Umbilical cord (tissue), 1 donor: ENCODE measurements at regions not wholly inside any gene's neighbourhood (a gene's known extent, or its start where the extent isn't known, plus 50 kb on each side); places are given as distances from the start of the nearest gene placed in this dataset.
A peak's percentile ranks its signal among the peaks of the same experiment; 100 is the strongest.

Source experiments
- DNase-seq: peaks from one replicate; pipeline ENCODE4 v3.0.0-alpha.2; 2015; ENCODE audit warnings: low spot score

DNA sequence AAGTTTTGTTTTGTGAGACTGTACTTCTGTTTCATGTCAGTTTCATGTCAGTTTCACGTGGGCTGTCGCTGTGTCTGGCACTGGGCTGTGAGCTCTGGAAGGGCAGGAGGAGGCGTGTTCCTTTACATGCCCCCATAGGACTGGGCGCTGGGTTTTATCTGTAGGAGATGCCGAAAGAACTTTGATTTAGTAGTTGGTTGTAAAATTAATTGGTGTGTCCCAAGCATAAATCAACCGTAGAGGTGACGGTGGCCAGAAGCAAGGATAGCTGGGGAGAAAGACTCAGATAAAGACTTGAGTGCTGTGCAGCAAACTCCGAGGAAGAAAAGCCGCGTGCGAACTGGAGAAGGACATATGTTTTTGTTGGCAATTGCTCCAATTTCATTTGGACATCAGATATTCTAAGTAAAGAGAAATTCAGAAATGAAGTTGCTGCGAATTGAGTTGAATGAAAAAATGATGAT lies 182.5 kb downstream of the VRK1 start:
- peak; percentile 4 for DNase-seq

DNA sequence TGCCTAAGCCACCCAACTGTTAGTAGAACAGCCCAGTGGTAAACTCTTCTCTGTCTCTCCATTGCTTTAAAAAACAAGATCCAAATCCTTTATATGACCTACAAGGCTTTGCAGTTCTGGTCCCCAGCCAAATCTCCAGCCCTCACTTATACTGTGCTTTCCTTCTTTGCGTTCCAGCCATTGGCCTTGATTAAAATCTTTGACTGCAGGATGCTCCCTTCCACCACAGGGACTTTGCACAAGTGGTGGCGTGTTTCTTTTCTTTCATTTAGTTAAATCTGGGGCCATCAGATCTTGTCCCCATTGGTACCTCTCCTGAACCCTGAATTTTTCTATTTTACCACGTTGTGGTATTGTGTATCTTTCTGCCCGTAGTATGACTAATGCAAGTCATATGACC lies 183.7 kb downstream of the VRK1 start:
- DNase-seq = no peak

DNA sequence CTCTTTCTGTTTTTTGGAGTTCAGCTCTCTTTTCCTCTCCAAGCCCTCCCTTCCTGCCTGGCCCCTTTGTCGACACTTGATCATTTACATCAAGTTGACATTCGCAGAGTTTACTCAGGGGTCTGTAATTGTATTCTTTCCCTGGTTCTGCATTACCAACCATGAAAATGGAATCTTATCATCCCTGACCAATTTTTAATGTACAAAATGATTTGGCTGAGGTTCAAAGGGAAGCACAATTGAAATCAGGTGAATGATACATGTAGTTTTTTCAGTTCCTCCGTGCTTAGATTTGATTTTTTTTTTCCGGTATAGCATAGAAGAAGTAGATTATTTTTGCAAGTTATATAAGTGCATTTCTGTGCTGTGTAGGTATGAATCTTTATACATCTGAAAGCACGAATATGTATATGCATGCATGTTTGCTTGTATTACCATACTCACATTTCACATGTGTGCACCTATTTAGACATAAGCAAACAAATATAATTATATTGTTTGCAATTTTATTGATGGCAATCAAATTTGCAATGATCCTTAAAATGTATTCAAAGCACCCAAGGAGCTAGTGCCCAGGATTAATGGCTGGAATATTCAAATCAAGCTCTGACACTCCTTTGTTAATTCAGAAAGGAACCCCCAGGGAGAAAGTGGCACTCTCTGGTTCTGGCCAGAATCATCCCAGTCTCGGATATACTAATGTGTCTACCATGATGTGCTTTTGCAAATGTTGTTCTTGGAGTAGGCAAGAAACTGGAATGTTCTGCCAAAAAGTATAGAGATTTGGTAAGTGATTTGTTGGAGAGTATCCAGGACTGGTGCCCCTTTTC lies 189.3 kb downstream of the VRK1 start:
- DNase-seq = no peak

DNA sequence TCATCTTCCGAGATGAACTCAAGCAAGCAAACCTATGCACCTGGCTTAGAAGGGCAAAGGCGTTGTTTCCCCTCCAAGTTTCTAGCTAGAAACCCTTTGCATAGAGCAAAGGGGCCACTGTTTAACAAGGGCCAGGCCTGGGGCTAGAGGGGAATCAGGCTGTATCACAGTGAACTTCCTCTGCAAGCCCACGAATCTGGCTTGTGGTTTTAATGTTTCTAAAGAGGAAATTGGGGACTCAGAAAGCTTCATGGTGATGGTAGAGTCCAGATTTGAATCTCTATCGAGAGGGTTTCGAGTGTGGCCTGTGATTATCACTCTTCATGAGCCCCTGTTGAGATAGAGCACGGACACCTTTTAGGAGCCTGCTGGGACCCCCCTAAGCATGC lies 189.9 kb downstream of the VRK1 start:
- DNase-seq = no peak

DNA sequence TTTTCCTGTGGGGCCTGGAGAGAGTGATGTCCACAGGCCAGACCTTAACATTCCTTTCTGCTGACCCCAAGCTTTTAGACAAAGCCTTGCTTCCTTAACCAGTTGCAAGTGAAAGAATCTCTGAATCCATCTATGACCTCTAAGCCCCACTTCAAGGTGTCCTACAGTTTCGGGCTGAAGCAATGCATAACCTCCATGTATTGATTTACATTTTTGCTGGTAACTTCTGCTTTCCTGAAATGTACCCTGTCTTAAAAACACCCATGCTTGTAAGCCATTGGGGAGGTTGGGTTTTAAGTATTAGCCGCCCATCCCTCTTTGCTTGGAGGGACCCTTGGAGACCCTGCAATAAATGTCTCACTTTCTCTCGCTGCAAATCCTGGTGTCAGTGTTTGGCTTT lies 190.6 kb downstream of the VRK1 start:
- no peak for DNase-seq

DNA sequence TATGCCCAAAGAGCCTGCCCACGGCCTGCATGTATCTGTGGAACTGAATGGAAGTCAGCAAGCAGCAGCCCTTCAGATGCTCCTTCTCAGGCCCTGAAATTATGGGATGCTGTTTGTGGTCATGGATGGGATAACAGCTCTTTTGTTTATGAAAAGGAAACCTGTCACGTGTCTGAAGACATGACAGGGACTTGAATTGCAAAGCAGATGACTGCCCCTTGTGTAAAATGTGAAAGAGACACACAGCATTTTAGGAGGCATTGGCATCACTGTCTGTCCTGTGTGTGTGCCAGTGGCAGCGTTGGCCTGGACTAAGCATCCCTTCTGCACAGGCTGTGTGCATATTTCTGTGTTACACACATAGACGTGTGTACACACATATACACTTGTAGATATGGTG lies 192.1 kb downstream of the VRK1 start:
- DNase-seq = no peak

DNA sequence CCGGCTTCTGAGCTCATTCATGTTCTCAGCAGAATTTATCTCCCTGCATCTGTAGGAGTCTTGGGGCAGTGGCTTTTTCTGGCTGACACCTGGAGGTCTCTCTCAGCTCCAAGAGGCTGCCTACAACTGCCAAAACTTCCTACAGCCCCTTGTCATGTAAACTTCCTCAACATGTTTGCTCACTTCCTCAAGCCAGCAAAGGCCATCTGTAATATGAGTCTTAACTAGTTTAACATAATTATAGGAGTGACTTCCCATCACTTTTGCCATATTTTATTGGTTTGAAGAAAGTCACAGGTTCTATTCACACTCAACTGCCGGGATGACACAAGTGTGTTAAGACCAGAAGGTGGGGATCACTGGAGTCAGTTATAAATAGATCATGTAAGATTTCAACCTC lies 194.0 kb downstream of the VRK1 start:
- DNase-seq = no peak

DNA sequence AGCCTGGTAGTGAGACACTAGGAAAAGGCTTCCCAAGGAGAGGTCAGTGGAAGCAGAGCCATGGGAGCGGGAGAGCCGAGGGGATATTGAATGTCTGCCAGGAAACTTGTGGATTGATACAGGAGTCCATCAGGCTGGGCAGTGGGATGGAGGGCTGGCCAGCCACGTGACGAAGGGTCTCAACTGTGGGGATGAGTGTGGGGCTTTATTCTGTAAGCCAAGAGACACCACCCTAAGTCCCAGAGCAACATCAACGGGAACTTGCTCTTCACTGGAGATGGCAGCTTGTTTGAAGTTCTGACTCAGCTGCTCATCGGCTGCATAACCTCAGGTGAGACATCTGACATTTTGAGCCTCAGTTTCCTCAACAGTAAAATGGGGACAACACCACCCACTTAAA lies 197.8 kb downstream of the VRK1 start:
- DNase-seq = no peak

DNA sequence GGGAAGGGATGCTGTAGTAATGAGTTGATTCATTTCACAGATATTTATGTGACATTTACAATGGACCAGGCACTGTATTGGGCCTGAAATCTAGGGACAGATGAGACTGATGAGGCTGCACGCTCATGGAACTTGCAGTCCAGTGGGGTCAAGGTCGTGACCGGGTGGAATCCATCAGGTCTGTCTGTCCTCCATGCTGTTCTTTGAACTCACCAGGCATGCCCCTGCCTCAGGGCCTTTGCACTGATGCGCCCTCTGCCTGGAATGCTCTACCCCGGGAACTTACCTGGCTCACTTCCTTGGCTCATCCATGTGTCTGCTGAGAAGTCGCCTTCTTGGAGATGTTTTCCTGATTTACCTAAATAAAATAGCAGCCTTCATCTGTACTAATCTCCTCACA lies 200.1 kb downstream of the VRK1 start:
- DNase-seq = no peak

DNA sequence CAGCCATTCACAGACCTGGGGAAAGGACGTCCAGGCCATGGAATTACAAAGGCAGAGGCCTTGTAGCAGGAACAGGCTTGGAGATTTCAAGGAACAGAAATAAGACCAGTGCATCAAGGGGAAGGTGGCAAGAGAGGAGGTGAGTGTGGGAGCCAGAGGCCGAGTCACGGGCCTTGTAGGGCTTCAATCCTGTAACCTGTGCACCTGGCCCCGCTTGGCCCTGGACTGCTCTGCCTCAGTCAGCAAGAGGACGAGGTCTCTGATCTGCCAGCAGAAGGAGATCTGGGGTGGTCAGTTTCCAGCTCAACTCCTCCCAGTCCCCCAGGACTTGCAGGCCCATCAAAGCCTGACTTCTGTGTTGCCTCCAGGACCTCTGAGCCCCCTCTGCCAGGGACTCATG lies 200.8 kb downstream of the VRK1 start:
- DNase-seq = no peak

DNA sequence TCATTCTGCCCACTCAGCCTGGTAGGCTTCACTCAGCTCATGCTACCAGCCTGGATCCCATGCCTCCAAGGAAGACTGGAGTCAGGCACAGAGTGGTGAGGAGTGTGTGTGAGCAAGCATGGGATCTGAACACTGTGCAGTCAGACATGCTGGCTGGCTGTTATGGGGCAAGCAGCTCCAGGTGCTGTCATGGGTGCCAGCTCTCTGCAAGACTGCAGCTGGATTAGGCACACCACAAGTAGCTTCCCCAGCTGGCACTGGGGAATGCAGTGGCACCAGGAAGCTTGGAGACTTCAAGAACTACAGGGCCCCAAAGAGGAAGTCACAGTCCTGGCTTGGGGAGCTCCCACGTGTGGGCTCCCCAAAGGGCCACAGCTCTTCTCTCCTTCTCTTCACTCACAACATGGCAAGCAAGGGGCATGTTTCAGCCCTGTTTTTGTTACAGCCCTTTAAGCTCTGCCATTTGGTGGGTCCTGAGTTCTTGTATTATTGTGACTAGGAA lies 202.5 kb downstream of the VRK1 start:
- DNase-seq = no peak

DNA sequence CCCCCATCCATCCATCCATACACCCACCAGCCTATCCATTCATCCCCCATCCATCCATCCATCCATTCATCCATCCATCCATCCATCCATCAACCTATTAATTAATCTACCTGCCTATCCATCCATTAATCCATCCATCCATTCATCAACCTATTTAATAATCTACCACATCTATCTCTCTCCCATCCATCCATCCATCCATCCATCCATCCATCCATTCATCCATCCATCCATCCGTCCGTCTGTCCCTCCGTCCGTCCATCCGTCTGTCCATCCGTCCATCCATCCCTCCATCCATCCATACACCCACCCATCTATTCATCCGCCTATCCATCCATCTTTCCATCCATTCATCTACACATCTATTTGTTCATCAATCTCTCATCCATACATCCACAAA lies 205.3 kb downstream of the VRK1 start:
- DNase-seq = no peak

DNA sequence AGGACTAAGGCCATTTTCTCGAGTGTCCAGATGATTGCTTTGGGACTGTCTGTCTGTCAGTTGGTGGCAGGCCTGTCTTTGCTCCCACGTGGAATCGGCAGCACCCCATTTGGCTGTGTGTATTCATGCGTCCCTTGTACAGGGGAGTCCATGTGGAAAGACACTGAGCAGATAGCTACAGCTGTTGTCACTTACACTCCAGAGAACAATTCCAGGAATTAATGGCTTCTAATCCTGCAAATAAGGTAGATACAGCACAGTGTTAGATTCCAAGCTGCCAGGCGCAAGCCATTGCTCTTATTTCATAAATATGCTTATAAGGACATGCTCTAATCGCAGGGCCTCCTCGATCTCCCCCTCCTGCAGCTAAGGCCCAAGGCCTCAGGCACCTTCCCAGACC lies 208.8 kb downstream of the VRK1 start:
- no peak for DNase-seq

DNA sequence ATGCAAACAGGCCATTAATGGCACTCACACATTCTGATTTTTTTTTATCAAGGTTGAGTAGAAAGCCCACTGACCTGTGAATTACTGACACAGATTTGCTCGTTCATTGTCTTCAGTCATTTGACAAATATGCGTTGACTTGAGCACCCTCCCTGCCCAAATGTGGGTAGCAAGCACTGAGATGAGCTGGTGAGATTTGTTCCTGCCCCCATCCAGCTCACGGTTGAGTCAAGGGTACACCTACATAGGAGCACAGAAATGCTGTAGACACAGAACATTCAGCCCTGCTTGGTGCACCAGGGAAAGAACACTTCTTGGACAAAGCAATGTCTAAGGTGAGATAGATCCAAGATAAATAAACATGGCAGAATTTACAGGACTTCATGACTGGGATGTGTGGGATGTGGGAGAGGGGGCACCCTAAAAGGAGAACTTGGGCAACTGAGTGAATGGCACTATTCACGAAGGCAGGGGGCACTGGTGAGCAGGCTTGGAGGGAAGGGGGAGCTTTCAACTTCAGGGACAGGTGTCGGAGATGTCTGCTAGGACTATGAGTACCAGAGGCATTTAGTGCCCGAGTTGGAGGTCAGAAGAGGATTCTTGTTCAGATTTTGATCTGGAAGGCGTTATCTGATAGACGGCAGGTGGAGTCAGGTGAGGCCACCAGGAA lies 213.4 kb downstream of the VRK1 start:
- no peak for DNase-seq

DNA sequence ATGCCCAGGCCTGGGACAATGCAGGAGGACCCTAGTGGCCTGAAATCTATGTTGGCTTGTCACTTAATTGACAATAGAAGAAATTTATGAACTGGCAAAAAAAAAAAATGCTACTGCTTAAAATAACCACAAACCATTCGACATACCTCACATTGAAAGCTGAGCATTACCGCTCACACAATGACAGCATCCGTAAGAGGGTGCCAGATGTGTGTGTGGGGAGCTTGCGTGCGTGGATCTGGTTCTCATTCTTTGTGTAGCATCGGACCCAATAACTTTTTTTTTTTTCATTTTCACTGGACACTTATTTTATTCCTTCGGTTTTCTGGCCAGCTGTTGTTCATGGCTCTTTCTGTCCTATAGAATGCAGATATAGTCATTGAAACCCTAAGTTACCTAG lies 216.7 kb downstream of the VRK1 start:
- DNase-seq = no peak

DNA sequence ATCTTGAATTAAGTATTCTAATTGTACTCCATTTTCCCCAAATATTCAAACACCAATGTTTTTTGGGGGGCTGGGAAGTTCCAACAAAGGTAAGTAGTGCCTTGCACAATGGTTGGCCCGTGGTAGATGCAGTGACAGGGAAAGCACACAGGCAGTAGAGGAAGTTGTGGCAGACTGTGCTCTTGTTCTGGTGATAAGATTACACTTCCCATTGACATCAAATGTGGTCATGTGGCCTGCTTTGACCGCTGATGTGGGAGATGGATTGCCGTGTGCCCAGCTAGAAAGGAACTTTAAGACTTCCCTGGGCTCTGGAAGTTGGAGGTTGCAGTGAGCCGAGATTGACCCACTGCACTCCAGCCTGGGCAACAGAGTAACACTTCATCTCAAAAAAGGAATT lies 223.8 kb downstream of the VRK1 start:
- no peak for DNase-seq

DNA sequence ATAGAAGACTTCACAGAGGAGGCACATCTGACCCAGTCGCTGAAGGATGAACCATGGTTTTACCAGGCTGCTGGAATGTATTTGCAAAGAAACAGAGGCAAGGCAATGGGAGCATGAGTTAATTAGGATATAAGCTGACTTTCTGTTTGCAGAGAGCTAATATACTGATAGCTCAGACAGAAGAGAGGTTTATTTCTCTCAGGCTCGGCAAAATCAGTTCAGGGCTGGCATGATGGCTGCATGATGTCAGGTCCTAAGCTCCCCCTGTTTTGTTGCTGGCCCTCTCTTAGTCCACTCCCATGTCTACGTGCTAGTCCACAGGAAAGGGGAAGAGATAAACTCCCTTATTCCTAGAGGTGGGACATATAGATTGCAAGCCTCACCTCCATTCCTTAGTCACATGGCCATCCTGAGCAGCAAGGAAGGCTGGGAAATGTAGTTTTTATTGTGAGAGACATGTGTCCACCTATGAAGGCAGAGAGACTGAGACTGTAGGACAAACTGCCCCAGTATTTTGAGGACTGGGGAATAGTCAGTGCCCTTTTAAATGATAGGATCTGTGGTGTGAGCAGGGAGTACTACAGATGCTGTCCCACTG lies 224.5 kb downstream of the VRK1 start:
- no peak for DNase-seq

DNA sequence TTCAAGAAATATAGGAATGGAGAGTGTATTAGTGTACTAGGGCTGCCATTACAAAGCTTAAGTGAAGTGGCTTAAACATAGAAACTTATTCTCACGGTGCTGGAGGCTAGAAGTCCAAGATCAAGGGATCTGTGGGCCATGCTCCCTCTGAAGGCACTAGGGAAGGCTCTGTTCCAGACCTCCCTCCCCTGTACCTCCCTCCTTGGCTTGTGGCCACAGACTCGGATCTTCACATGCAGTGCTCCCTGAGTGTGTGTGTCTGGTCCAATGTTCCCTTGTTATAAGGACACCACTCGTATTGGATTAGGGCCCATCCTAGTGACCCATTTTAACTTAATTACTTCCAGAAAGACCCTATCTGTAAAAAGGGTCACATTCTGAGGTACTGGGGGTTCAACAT lies 225.6 kb downstream of the VRK1 start:
- DNase-seq = no peak

DNA sequence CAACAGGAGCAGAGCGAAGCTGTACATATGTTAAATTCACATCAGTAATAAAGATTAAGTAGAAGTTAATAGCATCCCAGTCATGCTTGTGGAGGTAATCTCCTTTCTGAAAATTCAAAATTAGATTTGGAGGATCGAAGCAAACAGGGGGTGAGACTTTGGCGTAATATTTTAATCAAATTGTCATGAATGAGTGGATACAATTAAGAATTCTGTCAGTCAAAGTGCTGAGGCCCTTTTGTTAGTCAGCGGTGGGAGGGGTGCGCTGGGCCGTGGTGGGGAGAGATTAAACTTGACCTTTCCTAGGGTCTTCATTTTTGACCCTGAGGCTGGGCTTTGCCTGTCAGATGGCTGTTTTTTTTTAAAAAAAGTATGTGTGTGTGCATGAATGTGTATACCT lies 226.7 kb downstream of the VRK1 start:
- no peak for DNase-seq

DNA sequence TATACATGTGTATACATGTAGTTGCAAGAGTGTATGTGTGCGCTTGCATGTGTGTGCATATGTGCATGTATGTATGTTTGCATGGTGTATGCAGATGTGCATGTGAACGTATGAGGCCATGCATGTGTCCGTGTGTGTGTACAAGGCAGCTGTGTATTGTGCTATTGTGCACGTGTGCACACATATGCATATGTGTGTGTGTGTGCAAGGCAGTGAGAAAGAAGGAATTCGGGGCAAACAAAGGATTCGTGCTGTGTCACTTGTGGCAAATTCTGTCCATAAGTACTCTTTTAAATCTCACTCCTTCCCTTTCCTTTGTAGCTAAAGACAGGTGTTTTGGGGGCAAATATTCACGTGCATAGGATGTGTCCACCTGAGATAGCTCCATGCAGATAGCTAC lies 227.1 kb downstream of the VRK1 start:
- DNase-seq = no peak

DNA sequence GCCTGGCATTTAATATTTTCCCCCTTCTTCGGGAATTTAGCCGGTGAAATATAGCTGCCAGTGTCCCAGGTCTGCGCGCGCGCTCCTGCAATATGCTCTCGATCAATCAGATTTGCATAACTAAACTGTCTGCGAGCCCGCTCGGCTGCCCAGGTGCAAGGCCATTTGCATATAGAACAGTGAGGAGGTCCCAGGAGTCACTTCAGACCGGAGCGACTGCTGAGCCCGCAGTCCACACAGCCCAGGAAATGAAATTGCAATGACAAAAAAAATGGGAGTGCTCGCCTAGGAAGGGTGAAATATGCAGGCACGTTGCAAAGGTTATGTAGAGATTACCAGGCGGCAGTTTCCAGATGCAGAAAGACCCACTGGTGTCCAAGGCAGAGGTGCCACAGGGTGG lies 228.5 kb downstream of the VRK1 start:
- no peak for DNase-seq

DNA sequence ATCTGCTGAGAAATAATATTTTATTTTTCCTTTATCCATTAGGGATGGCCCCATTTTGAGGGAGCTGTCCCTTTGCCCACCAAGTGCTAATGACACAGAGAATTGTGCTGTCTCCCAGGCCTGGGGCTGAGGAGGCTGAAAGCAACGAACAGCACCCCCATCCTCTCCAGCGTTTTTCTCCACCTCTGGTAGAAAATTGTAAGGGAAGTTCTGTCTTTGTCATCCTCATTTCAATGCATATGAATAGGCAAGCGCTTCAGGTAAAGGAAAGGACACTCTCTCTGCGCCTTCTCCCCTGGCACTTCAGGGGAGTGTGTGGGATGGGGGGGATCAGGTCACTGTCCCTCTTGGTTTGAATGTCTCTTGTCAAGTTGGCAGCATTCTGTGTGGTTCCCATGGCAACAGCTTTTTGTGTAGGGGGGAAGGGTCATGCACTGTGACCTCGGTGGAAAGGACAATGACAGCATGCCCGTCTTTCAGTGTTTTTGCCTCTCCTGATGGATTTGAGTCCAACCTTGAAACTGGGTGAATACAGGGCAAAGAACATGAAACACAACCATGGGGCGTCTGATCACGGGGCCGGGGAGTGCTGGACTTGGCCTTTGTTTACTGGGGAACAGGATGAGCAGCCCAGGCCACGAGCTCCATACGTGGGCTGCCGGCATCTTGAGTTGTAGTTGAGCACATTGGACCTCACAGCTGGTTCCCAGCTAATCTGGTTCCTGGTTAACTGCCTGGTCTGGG lies 230.2 kb downstream of the VRK1 start:
- DNase-seq = no peak
